Tibial nerve (tissue), 4 donors: ENCODE measurements at regions not wholly inside any gene's neighbourhood (a gene's known extent, or its start where the extent isn't known, plus 50 kb on each side); places are given as distances from the start of the nearest gene placed in this dataset.

Experiments used
- DNase-seq, 2 donors: peaks; one replicate each; pipeline ENCODE4 v3.0.0-alpha.2; 2019; ENCODE audit warnings: low spot score in 2 of 2
- H3K27ac ChIP-seq, 4 donors: fragments of 200-600 bp; sonication (generic) in 3 of 4; one replicate each; pipeline ENCODE4 v1.5.1; 2017 to 2019; ENCODE audit warnings: mild to moderate bottlenecking in 1 of 4
- H3K27me3 ChIP-seq, 2 donors: fragments of 200-600 bp; sonication (generic) in 1 of 2; one replicate each; pipeline versions ENCODE4 v1.5.1 to v1.6.0; 2017 to 2019
- H3K36me3 ChIP-seq, 3 donors: fragments of 200-600 bp; sonication (generic); one replicate each; pipeline ENCODE4 v1.5.1; 2018 to 2019
- H3K4me1 ChIP-seq, 4 donors: fragments of 200-600 bp; sonication (generic) in 3 of 4; one replicate each; pipeline ENCODE4 v1.5.1; 2017 to 2019
- H3K4me3 ChIP-seq, 4 donors: fragments of 200-600 bp; sonication (generic) in 3 of 4; one replicate each; pipeline ENCODE4 v1.5.1; 2017 to 2019; ENCODE audit warnings: mild to moderate bottlenecking in 1 of 4, moderate library complexity in 1 of 4
- H3K9me3 ChIP-seq, 4 donors: fragments of 200-600 bp; sonication (generic) in 3 of 4; one replicate each; pipeline ENCODE4 v1.5.1; 2017 to 2019
- EP300 ChIP-seq, 2 donors: sonication (generic); formaldehyde crosslinking; IDR thresholded peaks; one replicate each; pipeline ENCODE4 v1.6.1; 2017; ENCODE audit warnings: antibody characterized with exemption in 2 of 2, mild to moderate bottlenecking in 1 of 2
- POLR2A ChIP-seq, 2 donors: fragments of 450-650 bp; IDR thresholded peaks; one replicate each; pipeline ENCODE4 v1.6.1; 2017; ENCODE audit warnings: antibody characterized with exemption in 2 of 2, mild to moderate bottlenecking in 2 of 2, moderate library complexity in 2 of 2
- WGBS, 2 donors: methylation state at CpG; one replicate each; pipeline ENCODE4 v1.1.5; 2018; 5-methylcytosine and 5-hydroxymethylcytosine counted together
- TF ChIP-seq, protein P1 (sequence below), 5 experiments: fragments of 200-600 bp in 3 of 5; fragments of 450-650 bp in 2 of 5; sonication (generic) in 3 of 5; IDR thresholded peaks; one replicate each; pipeline ENCODE4 v1.5.1; 2016 to 2019; ENCODE audit warnings: antibody characterized with exemption in 5 of 5, mild to moderate bottlenecking in 3 of 5, moderate library complexity in 2 of 5

- Histone ChIP-seq H3K9me3 (no peaks in the 10 kb centered on the region), H3K4me3 (no peak overlapping the region), H3K27ac (no peak overlapping the region), H3K27me3 (no peaks in the 10 kb centered on the region), H3K36me3 (no peaks in the 10 kb centered on the region), H3K4me1 (no peaks in the 10 kb centered on the region)
- DNase-seq: no peak
- 72 to 77% methylated on average over 10 of the region's 10 CpGs for WGBS, 2 donors
- TF ChIP-seq EP300 (IDR thresholded peaks at IDR 0.05): no peak
- no peak for TF ChIP-seq POLR2A (IDR thresholded peaks at IDR 0.05)
- TF ChIP-seq, protein P1, sequence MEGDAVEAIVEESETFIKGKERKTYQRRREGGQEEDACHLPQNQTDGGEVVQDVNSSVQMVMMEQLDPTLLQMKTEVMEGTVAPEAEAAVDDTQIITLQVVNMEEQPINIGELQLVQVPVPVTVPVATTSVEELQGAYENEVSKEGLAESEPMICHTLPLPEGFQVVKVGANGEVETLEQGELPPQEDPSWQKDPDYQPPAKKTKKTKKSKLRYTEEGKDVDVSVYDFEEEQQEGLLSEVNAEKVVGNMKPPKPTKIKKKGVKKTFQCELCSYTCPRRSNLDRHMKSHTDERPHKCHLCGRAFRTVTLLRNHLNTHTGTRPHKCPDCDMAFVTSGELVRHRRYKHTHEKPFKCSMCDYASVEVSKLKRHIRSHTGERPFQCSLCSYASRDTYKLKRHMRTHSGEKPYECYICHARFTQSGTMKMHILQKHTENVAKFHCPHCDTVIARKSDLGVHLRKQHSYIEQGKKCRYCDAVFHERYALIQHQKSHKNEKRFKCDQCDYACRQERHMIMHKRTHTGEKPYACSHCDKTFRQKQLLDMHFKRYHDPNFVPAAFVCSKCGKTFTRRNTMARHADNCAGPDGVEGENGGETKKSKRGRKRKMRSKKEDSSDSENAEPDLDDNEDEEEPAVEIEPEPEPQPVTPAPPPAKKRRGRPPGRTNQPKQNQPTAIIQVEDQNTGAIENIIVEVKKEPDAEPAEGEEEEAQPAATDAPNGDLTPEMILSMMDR (IDR thresholded peaks at IDR 0.05): no peak
Observed at GRCh38 chr5:4531756-4532704, 608.1 kb upstream of the ADAMTS16 start.

GRCh38 chr5:4532705-4533080 is 607.4 kb upstream of the ADAMTS16 start:
- Histone ChIP-seq H3K4me1 (no peaks in the 10 kb centered on the region), H3K4me3 (no peak overlapping the region), H3K27ac (no peak overlapping the region), H3K9me3 (no peaks in the 10 kb centered on the region), H3K36me3 (no peaks in the 10 kb centered on the region), H3K27me3 (no peaks in the 10 kb centered on the region)
- no peak for DNase-seq
- TF ChIP-seq, protein P1 (IDR thresholded peaks at IDR 0.05): no peak
- no peak for TF ChIP-seq POLR2A (IDR thresholded peaks at IDR 0.05)
- WGBS, 2 donors: 79 to 97% methylated on average over 6 of the region's 6 CpGs

DNA sequence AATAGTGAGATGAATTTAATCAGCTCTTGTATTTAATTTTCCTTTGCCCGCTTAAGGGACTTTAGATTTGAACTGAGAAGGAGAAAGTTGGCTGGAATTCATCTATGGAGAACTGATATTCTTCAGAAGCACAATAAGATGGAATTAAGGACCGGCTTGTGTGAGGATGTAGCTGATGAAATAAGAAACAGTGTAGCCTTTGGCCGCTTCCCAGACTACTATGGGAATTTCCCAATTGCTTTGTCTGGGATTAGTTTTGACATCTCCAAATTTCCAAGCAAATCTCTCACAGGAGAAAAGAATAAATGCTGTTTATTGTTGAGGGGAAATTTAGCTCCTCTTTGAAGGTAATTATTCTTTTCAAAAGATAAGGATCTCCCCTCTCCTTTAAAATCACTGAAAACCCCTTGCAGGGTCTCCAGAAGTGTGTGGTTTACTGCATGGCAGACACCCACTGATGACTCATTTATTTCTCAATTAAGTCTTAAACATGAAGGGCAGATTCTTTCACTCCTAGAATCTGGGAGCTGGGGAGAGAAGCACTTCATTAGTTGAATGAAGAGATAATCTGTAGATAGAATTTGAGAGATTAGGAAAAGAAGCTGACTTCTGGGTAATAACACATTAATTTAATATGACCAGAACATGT is 606.5 kb upstream of the ADAMTS16 start:
- no peak for TF ChIP-seq EP300 (IDR thresholded peaks at IDR 0.05)
- TF ChIP-seq, protein P1 (IDR thresholded peaks at IDR 0.05): no peak
- TF ChIP-seq POLR2A (IDR thresholded peaks at IDR 0.05): no peak
- H3K4me3 ChIP-seq: no peak overlapping the region
- no peaks in the 10 kb centered on the region for H3K4me1 ChIP-seq
- no peaks in the 10 kb centered on the region for H3K36me3 ChIP-seq
- no peak overlapping the region for H3K27ac ChIP-seq
- WGBS, 2 donors: 46 to 47% methylated on average over 3 of the region's 3 CpGs
- no peak for DNase-seq
- H3K27me3 ChIP-seq: no peaks in the 10 kb centered on the region
- no peaks in the 10 kb centered on the region for H3K9me3 ChIP-seq

DNA sequence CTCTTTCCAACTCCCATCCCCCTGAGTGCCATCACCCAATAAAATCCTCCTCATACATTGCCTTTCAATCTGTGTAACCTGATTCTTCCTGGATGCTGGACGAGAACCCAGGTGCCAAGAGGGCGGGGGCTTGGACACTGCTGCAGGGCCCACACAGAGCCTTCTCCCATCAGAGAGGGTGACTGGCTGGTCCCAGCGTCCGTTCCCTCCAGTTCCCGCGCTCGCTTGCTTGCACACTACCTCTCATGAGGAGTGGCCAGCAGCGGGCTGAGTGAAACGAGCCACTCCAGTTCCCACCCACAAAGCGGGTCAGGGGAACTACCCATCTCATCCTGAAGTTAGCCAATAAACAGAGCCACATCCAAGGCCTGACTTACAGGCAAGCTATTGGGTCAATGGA is 602.6 kb upstream of the ADAMTS16 start:
- no peak for DNase-seq
- no peaks in the 10 kb centered on the region for H3K9me3 ChIP-seq
- no peaks in the 10 kb centered on the region for H3K4me1 ChIP-seq
- no peak overlapping the region for H3K27ac ChIP-seq
- no peak overlapping the region for H3K4me3 ChIP-seq
- TF ChIP-seq, protein P1 (IDR thresholded peaks at IDR 0.05): no peak
- TF ChIP-seq POLR2A (IDR thresholded peaks at IDR 0.05): no peak
- no peak for TF ChIP-seq EP300 (IDR thresholded peaks at IDR 0.05)
- no peaks in the 10 kb centered on the region for H3K27me3 ChIP-seq
- H3K36me3 ChIP-seq: no peaks in the 10 kb centered on the region
- WGBS, 2 donors: 88 to 89% methylated on average over 10 of the region's 10 CpGs
